ENCODE measurements at regions not wholly inside any gene's neighbourhood (a gene's known extent, or its start where the extent isn't known, plus 50 kb on each side); places are given as distances from the start of the nearest gene placed in this dataset.
"Not testable (repeated sequence)": the region's sequence is repeated elsewhere in the genome, so short reads cannot be mapped to it uniquely, and the experiment has no call there.

GRCh38 chr7:155932324-155932723 lies 120.1 kb upstream of the SHH start:
- not testable (repeated sequence) for DNase-seq

- no peak for DNase-seq
These were observed 119.3 kb upstream of the SHH start for GRCh38 chr7:155931396-155932085.

GRCh38 chr7:155930527-155930926 lies 118.3 kb upstream of the SHH start:
- no peak for DNase-seq

GRCh38 chr7:155930061-155930460 lies 117.8 kb upstream of the SHH start:
- DNase-seq, result no peak

- no peak for DNase-seq
These were observed 116.3 kb upstream of the SHH start for GRCh38 chr7:155928583-155928982.

GRCh38 chr7:155927905-155928304 lies 115.6 kb upstream of the SHH start:
- no peak for DNase-seq

- DNase-seq, result no peak
These were observed 113.4 kb upstream of the SHH start for GRCh38 chr7:155925682-155926081.

- no peak for DNase-seq
These were observed 110.0 kb upstream of the SHH start for GRCh38 chr7:155922067-155922816.

- DNase-seq, result no peak
These were observed 109.5 kb upstream of the SHH start for GRCh38 chr7:155921804-155922066.

- no peak for DNase-seq
These were observed 109.0 kb upstream of the SHH start for GRCh38 chr7:155921086-155921803.

GRCh38 chr7:155920068-155920461 lies 107.8 kb upstream of the SHH start:
- no peak for DNase-seq

- DNase-seq, result no peak
These were observed 107.3 kb upstream of the SHH start for GRCh38 chr7:155919391-155920067.

GRCh38 chr7:155918720-155919390 lies 106.6 kb upstream of the SHH start:
- DNase-seq, result no peak

- no peak for DNase-seq
These were observed 105.7 kb upstream of the SHH start for GRCh38 chr7:155917836-155918430.

- no peak for DNase-seq
These were observed 104.8 kb upstream of the SHH start for GRCh38 chr7:155916926-155917655.

- DNase-seq, result no peak
These were observed 102.1 kb upstream of the SHH start for GRCh38 chr7:155914341-155914740.

GRCh38 chr7:155913719-155914118 lies 101.5 kb upstream of the SHH start:
- DNase-seq, result no peak

- DNase-seq, result no peak
These were observed 101.0 kb upstream of the SHH start for GRCh38 chr7:155913291-155913690.

GRCh38 chr7:155911471-155912105 lies 99.3 kb upstream of the SHH start:
- no peak for DNase-seq

GRCh38 chr7:155908385-155908784 lies 96.1 kb upstream of the SHH start:
- DNase-seq, result no peak

- no peak for DNase-seq
These were observed 95.4 kb upstream of the SHH start for GRCh38 chr7:155907450-155908200.

Data from activated naive CD4-positive, alpha-beta T cell treated with anti-CD3 and anti-CD28 coated beads, Interleukin-2, amount 50 U/mL, for 16 hours (primary cell).